ENCODE measurements at regions not wholly inside any gene's neighbourhood (a gene's known extent, or its start where the extent isn't known, plus 50 kb on each side); places are given as distances from the start of the nearest gene placed in this dataset.

DNA sequence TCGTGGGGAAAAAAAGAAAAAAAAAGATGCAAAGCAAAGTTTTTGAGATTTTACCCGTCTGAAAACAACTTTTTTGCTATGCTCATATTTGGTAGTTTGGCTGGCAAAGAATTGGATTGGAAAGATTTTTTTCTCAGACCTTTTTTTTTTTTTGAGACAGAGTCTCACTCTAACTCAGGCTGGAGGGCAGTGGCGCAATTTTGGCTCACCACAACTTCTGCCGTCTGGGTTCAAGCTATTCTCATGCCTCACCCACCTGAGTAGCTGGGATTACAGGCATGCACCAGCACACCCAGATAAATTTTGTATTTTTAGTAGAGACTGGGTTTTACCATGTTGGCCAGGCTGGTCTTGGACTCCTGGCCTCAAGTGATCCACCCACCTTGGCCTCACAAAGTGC lies 56.3 kb upstream of the TANC1 start (continued):
- TF ChIP-seq, protein P1, sequence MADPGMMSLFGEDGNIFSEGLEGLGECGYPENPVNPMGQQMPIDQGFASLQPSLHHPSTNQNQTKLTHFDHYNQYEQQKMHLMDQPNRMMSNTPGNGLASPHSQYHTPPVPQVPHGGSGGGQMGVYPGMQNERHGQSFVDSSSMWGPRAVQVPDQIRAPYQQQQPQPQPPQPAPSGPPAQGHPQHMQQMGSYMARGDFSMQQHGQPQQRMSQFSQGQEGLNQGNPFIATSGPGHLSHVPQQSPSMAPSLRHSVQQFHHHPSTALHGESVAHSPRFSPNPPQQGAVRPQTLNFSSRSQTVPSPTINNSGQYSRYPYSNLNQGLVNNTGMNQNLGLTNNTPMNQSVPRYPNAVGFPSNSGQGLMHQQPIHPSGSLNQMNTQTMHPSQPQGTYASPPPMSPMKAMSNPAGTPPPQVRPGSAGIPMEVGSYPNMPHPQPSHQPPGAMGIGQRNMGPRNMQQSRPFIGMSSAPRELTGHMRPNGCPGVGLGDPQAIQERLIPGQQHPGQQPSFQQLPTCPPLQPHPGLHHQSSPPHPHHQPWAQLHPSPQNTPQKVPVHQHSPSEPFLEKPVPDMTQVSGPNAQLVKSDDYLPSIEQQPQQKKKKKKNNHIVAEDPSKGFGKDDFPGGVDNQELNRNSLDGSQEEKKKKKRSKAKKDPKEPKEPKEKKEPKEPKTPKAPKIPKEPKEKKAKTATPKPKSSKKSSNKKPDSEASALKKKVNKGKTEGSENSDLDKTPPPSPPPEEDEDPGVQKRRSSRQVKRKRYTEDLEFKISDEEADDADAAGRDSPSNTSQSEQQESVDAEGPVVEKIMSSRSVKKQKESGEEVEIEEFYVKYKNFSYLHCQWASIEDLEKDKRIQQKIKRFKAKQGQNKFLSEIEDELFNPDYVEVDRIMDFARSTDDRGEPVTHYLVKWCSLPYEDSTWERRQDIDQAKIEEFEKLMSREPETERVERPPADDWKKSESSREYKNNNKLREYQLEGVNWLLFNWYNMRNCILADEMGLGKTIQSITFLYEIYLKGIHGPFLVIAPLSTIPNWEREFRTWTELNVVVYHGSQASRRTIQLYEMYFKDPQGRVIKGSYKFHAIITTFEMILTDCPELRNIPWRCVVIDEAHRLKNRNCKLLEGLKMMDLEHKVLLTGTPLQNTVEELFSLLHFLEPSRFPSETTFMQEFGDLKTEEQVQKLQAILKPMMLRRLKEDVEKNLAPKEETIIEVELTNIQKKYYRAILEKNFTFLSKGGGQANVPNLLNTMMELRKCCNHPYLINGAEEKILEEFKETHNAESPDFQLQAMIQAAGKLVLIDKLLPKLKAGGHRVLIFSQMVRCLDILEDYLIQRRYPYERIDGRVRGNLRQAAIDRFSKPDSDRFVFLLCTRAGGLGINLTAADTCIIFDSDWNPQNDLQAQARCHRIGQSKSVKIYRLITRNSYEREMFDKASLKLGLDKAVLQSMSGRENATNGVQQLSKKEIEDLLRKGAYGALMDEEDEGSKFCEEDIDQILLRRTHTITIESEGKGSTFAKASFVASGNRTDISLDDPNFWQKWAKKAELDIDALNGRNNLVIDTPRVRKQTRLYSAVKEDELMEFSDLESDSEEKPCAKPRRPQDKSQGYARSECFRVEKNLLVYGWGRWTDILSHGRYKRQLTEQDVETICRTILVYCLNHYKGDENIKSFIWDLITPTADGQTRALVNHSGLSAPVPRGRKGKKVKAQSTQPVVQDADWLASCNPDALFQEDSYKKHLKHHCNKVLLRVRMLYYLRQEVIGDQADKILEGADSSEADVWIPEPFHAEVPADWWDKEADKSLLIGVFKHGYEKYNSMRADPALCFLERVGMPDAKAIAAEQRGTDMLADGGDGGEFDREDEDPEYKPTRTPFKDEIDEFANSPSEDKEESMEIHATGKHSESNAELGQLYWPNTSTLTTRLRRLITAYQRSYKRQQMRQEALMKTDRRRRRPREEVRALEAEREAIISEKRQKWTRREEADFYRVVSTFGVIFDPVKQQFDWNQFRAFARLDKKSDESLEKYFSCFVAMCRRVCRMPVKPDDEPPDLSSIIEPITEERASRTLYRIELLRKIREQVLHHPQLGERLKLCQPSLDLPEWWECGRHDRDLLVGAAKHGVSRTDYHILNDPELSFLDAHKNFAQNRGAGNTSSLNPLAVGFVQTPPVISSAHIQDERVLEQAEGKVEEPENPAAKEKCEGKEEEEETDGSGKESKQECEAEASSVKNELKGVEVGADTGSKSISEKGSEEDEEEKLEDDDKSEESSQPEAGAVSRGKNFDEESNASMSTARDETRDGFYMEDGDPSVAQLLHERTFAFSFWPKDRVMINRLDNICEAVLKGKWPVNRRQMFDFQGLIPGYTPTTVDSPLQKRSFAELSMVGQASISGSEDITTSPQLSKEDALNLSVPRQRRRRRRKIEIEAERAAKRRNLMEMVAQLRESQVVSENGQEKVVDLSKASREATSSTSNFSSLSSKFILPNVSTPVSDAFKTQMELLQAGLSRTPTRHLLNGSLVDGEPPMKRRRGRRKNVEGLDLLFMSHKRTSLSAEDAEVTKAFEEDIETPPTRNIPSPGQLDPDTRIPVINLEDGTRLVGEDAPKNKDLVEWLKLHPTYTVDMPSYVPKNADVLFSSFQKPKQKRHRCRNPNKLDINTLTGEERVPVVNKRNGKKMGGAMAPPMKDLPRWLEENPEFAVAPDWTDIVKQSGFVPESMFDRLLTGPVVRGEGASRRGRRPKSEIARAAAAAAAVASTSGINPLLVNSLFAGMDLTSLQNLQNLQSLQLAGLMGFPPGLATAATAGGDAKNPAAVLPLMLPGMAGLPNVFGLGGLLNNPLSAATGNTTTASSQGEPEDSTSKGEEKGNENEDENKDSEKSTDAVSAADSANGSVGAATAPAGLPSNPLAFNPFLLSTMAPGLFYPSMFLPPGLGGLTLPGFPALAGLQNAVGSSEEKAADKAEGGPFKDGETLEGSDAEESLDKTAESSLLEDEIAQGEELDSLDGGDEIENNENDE (IDR thresholded peaks at IDR 0.05; ENCODE audit: insufficient replicate concordance, low read length): no peak
